Keratinocyte (primary cell): ENCODE measurements at regions not wholly inside any gene's neighbourhood (a gene's known extent, or its start where the extent isn't known, plus 50 kb on each side); places are given as distances from the start of the nearest gene placed in this dataset.

Experiments
- DNase-seq: peaks from one replicate; pipeline ENCODE4 v3.0.0-alpha.2; 2011; ENCODE audit warnings: low read depth, missing footprints, low spot score
- FAIRE-seq: peaks from 2 replicates; lab custom pipeline; 2011; peaks lifted over from hg19 to GRCh38; lab: Jason Lieb, UNC
- H2AFZ ChIP-seq: 2 replicates; pipeline ENCODE4 v1.6.0; 2012; ENCODE audit warnings: low read length, control low read depth, inconsistent platforms; ENCODE audit not compliant: control insufficient read depth
- H3K27ac ChIP-seq: 2 replicates; pipeline ENCODE4 v1.5.1; 2011; ENCODE audit warnings: low read length; ENCODE audit not compliant: control insufficient read depth, insufficient read depth
- H3K27me3 ChIP-seq: 3 replicates; pipeline ENCODE4 v1.6.0; 2011; ENCODE audit warnings: low read length; ENCODE audit not compliant: control insufficient read depth, insufficient read depth; ENCODE audit errors: extremely low read depth
- H3K36me3 ChIP-seq, 2 experiments: 2 replicates in 1 of 2; 3 replicates in 1 of 2; pipeline ENCODE4 v1.5.1; 2011; ENCODE audit warnings: low read length in 2 of 2, mild to moderate bottlenecking in 1 of 2; ENCODE audit not compliant: control insufficient read depth in 2 of 2, insufficient read depth in 2 of 2; ENCODE audit errors: extremely low read depth in 1 of 2
- H3K4me1 ChIP-seq: 3 replicates; pipeline ENCODE4 v1.5.1; 2011; ENCODE audit warnings: low read length; ENCODE audit not compliant: control insufficient read depth, insufficient read depth; ENCODE audit errors: extremely low read depth
- H3K4me2 ChIP-seq: 3 replicates; pipeline ENCODE4 v1.6.0; 2011; ENCODE audit warnings: low read depth, low read length; ENCODE audit not compliant: control insufficient read depth, insufficient read depth; ENCODE audit errors: extremely low read depth
- H3K4me3 ChIP-seq, 3 experiments: fragments of 200-600 bp in 1 of 3; sonication (generic) in 1 of 3; 2 replicates in 2 of 3; 3 replicates in 1 of 3; pipeline ENCODE4 v1.5.1; 2011 to 2016; ENCODE audit warnings: low read length in 3 of 3, mild to moderate bottlenecking in 3 of 3, control low read depth in 2 of 3, inconsistent platforms in 1 of 3, low read depth in 1 of 3, mixed read lengths in 1 of 3, mixed run types in 1 of 3, moderate library complexity in 1 of 3; ENCODE audit not compliant: control insufficient read depth in 2 of 3, insufficient read depth in 2 of 3; ENCODE audit errors: extremely low read depth in 1 of 3
- H3K79me2 ChIP-seq: 2 replicates; pipeline ENCODE4 v1.6.0; 2012; ENCODE audit warnings: low read length; ENCODE audit not compliant: control insufficient read depth, insufficient read depth
- H3K9ac ChIP-seq: 3 replicates; pipeline ENCODE4 v1.6.0; 2011; ENCODE audit warnings: low read length; ENCODE audit not compliant: control insufficient read depth, insufficient read depth; ENCODE audit errors: extremely low read depth
- H3K9me1 ChIP-seq: 3 replicates; pipeline ENCODE4 v1.6.0; 2011; ENCODE audit warnings: low read length; ENCODE audit not compliant: control insufficient read depth, insufficient read depth; ENCODE audit errors: extremely low read depth
- H3K9me3 ChIP-seq: 2 replicates; pipeline ENCODE4 v1.5.1; 2012; ENCODE audit warnings: low read depth, low read length; ENCODE audit not compliant: control insufficient read depth
- H4K20me1 ChIP-seq: 3 replicates; pipeline ENCODE4 v1.6.0; 2011; ENCODE audit warnings: low read length; ENCODE audit not compliant: control insufficient read depth, insufficient read depth; ENCODE audit errors: extremely low read depth
- EZH2 ChIP-seq: IDR thresholded peaks from one replicate; pipeline ENCODE4 v1.6.1; 2012; ENCODE audit warnings: inconsistent platforms, mild to moderate bottlenecking, low read length, moderate library complexity
- dilution Hi-C: fragments of 300-500 bp; cut with MboI; formaldehyde crosslinking; loops from one replicate; pipeline ENCODE4 v1.7.0; 2020; ENCODE audit warnings: low sequenced_read_pairs; ENCODE audit not compliant: extremely low pct_ligation_motif_present
- TF ChIP-seq, protein P1 (sequence below), 3 experiments: IDR thresholded peaks in 1 of 3; conservative IDR thresholded peaks in 1 of 3; optimal IDR thresholded peaks in 1 of 3; 2 replicates in 2 of 3; 3 replicates in 1 of 3; pipeline versions ENCODE3 to v1.5.1; 2011; ENCODE audit warnings: low read length in 3 of 3, mild to moderate bottlenecking in 3 of 3, moderate library complexity in 2 of 3, control low read depth in 1 of 3, inconsistent platforms in 1 of 3; ENCODE audit not compliant: insufficient read depth in 2 of 3; ENCODE audit errors: extremely low read depth in 1 of 3

DNA sequence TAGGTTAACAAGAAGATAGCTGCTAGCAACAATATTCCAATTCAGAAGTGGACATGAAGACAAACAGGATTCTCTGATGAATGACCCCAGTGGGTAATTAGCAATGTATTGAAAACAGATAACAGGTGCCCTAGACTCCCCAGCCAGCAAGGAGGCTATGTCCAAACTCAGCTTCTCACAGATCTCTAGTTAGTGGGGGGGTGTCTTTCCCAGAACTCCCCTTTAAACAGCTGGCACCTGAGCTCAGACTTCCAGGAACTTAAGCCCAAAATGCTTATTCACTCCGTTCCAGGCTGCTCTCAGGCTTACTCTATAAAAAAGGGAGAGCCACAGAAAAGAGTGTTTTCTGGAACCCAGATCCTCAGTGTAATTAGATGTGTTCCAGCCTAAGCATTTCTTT lies 423.0 kb upstream of the THBS1 start:
- Histone ChIP-seq H3K9ac (no peak overlapping the region), H3K9me1 (no peaks in the 10 kb centered on the region), H3K27me3 (no peaks in the 10 kb centered on the region), H3K9me3 (no peaks in the 10 kb centered on the region), H3K36me3 (no peaks in the 10 kb centered on the region), H3K79me2 (no peaks in the 10 kb centered on the region), H4K20me1 (no peaks in the 10 kb centered on the region), H3K4me3 (no peak overlapping the region), H2AFZ (no peak overlapping the region), H3K4me1 (no peaks in the 10 kb centered on the region), H3K27ac (no peak overlapping the region), H3K4me2 (no peak overlapping the region)
- dilution Hi-C loops = no loop called here
- TF ChIP-seq, protein P1, sequence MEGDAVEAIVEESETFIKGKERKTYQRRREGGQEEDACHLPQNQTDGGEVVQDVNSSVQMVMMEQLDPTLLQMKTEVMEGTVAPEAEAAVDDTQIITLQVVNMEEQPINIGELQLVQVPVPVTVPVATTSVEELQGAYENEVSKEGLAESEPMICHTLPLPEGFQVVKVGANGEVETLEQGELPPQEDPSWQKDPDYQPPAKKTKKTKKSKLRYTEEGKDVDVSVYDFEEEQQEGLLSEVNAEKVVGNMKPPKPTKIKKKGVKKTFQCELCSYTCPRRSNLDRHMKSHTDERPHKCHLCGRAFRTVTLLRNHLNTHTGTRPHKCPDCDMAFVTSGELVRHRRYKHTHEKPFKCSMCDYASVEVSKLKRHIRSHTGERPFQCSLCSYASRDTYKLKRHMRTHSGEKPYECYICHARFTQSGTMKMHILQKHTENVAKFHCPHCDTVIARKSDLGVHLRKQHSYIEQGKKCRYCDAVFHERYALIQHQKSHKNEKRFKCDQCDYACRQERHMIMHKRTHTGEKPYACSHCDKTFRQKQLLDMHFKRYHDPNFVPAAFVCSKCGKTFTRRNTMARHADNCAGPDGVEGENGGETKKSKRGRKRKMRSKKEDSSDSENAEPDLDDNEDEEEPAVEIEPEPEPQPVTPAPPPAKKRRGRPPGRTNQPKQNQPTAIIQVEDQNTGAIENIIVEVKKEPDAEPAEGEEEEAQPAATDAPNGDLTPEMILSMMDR (optimal IDR thresholded peaks at IDR 0.05 in 1 of 3, IDR thresholded peaks at IDR 0.05 in 1 of 3, conservative IDR thresholded peaks at IDR 0.05 in 1 of 3; ENCODE audit: extremely low read depth in 1 of 3, insufficient read depth in 2 of 3, low read length in 3 of 3) = no peak
- TF ChIP-seq EZH2 = no peak
- no peak for DNase-seq
- FAIRE-seq = no peak

DNA sequence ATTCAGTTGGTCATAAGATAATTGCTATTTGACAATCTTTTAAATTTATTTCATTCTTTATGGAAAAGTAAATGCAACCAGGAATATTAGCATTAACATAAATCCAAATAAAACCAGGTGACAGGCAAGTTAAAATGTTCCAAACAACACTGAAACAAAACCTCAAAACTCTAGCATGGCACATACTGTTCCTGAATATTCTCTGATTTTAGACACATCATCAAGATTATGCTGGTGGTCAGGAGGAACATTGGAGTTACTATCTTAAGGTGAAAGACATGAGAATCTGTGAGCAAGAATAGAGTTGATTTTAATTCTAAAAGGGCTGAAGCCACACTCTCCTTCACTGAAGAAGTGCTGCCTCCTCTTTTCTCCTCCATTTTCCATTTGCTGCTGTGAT lies 421.0 kb upstream of the THBS1 start:
- DNase-seq (no peak), FAIRE-seq (no peak)
- TF ChIP-seq, protein P1 (optimal IDR thresholded peaks at IDR 0.05 in 1 of 3, IDR thresholded peaks at IDR 0.05 in 1 of 3, conservative IDR thresholded peaks at IDR 0.05 in 1 of 3; ENCODE audit: extremely low read depth in 1 of 3, insufficient read depth in 2 of 3, low read length in 3 of 3) = no peak
- no peak for TF ChIP-seq EZH2
- Histone ChIP-seq H3K9me1 (no peaks in the 10 kb centered on the region), H3K36me3 (no peaks in the 10 kb centered on the region), H3K4me3 (no peak overlapping the region), H3K27me3 (no peaks in the 10 kb centered on the region), H3K9me3 (no peaks in the 10 kb centered on the region), H3K4me1 (no peaks in the 10 kb centered on the region), H3K9ac (no peak overlapping the region), H3K27ac (no peak overlapping the region), H3K79me2 (no peaks in the 10 kb centered on the region), H4K20me1 (no peaks in the 10 kb centered on the region), H3K4me2 (no peak overlapping the region), H2AFZ (no peak overlapping the region)
- dilution Hi-C loops = no loop called here
